HG02852 (cell line): ENCODE measurements at regions not wholly inside any gene's neighbourhood (a gene's known extent, or its start where the extent isn't known, plus 50 kb on each side); places are given as distances from the start of the nearest gene placed in this dataset.
"Not testable (repeated sequence)": the region's sequence is repeated elsewhere in the genome, so short reads cannot be mapped to it uniquely, and the experiment has no call there.

Experiments
- ATAC-seq: cut with Tn5 transposase; IDR thresholded peaks from one replicate; pipeline ENCODE4 v1.9.1; 2021; ENCODE audit warnings: mild to moderate bottlenecking, moderate library complexity; ENCODE audit not compliant: unreplicated experiment

DNA sequence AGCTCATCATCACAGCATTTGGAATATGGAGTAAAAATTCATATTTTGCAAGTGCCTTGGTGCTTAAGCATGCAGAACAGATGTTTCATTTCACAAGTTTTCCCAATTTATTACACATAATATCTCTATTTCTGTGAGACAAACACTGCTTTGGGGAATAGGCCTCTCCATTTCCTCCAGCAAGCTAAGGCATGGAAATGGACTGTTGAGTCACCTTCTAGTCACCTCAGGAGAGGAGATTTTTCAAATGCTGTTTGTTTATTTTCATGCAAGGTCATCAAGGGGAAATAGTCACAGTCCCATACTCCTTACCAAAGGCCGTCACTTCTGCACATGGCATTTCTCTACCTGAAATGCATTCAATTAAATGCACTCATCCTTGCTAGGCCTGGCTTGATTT is 57.4 kb upstream of the NUTM2D start:
- not testable (repeated sequence) for ATAC-seq

DNA sequence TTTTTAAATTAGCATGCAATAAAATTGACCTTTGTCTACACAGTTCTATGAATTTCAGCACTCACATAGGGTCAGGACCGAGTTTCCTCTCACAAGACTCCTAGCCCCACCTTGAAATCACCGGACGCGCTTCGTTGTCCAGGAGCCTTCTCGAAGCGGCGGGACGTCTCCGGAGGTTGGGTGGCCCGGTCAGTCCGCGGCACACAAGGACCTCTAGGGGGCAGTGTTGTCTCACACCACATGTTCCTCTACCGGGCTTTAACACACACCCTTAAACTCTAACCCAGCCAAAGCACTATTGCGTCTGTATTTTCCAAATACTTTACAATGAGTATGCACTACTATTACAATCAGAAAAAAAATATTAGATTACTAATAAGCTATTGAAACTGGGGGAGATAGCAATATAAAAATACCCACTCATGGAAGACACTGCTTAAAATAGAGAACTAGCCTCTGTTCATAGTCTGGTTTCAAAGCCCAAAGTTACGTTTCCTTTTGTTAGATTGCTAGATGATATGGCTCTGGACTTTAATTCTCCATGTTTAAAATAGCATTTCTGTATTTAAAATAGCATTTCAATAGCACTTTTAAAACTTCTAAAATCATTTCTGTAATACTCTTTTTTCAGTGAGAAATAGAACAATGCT is 56.0 kb upstream of the NUTM2D start:
- ATAC-seq = peak; percentile 92

DNA sequence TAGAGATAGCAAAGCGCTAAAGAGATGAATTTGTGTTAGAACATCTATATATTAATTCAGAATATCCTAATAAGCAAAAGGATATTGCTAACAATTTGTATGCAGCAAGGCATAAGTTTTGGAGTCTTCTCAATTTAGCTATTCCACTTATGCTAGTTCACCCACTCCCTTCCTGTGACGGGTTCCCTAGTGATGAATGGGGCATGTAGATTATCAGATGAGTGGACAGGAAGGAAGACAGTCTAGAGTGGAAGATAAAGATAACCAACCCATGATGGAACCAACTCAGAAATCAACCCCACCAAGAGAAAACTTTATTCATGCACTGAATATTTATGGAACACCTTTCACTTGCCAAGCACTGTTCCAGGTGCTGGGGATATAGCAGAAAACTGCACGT is 55.4 kb upstream of the NUTM2D start:
- ATAC-seq = not testable (repeated sequence)

DNA sequence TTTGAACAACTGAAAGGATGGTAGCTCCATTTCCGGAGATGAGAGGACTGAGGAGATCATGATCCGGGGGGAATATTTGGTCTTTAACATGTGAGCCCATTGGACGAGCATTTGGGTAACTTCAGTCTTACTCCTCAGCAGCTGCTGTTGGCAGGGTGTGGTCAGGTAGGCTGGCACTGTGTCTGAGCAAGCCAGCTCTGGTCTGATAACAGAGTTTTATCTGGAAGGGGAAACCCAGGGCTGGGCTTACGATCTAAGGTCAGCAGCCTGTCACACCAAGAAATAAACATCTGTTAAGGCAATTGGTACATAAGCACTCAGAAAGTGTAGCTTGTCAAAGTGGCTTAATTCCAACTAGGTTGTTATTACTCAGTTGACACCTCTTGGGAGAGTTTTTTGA is 53.8 kb upstream of the NUTM2D start:
- ATAC-seq = not testable (repeated sequence)

DNA sequence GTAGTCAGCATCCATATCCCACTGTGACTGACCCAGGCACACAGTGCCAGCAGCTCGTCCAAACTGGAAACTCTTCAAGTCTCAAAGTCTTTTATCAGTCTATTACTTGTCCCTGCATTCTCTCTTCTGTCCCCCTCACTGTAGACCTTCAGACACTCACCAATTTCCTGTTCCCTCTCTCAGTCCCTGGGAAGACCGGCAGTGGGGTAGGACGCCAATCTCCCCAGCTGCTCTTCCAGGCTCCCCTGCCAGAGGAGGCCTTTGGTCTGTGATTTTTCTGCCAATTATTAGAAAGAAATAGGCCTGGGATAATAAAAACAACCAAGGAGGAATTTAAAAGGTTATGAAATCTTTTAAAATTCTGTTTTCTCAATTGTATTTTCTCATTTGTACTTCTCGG is 50.9 kb upstream of the NUTM2D start:
- not testable (repeated sequence) for ATAC-seq
